ENCODE measurements at regions not wholly inside any gene's neighbourhood (a gene's known extent, or its start where the extent isn't known, plus 50 kb on each side); places are given as distances from the start of the nearest gene placed in this dataset.

DNA sequence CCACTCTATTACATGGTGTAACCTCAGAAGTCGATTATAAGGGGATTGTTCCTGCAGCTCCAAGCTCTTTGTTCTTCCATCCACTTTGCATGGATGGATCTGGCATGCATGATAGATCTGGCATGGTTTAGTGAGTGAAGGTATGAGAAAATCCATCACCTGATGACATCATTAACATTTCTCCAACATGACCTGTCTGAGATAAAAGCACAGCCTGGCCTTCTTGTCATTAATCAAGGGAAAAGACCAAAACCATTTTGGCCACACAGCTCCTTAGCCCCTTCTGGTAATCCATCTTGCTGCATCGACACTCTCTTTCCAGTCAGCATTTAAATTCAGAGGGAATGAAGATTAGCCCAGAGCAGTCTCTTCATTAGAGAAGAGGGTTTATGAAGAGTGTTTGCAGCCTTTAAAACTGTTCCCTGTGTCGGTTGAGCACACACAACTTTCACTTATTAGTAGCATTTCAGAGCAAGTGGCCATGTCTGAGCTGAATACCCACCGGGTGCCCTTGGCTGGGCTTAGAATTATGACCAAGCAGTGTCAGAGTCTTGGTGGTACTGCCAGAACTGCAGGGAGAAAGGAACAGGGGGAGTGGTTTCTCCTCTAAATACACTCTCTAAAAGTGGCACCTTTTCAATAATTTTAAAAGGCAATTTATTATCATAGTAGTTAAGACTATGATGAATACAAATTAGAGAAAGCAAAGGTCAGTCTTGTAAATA lies 246.0 kb downstream of the HAPSTR1 start:
- CTCF ChIA-PET: no interaction called here
- Histone ChIP-seq H3K27me3 (ENCODE audit: control insufficient read depth, insufficient read depth, low read length) (no peaks in the 10 kb centered on the region), H3K36me3 (ENCODE audit: control insufficient read depth, insufficient read depth, low read length) (no peaks in the 10 kb centered on the region), H3K4me3 (ENCODE audit: low read depth, low read length) (no peak overlapping the region)
- TF ChIP-seq, protein P1, sequence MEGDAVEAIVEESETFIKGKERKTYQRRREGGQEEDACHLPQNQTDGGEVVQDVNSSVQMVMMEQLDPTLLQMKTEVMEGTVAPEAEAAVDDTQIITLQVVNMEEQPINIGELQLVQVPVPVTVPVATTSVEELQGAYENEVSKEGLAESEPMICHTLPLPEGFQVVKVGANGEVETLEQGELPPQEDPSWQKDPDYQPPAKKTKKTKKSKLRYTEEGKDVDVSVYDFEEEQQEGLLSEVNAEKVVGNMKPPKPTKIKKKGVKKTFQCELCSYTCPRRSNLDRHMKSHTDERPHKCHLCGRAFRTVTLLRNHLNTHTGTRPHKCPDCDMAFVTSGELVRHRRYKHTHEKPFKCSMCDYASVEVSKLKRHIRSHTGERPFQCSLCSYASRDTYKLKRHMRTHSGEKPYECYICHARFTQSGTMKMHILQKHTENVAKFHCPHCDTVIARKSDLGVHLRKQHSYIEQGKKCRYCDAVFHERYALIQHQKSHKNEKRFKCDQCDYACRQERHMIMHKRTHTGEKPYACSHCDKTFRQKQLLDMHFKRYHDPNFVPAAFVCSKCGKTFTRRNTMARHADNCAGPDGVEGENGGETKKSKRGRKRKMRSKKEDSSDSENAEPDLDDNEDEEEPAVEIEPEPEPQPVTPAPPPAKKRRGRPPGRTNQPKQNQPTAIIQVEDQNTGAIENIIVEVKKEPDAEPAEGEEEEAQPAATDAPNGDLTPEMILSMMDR (IDR thresholded peaks at IDR 0.05; ENCODE audit: insufficient read depth, low read depth, low read length): no peak
- POLR2A ChIA-PET: no interaction called here
- no peak for DNase-seq (ENCODE audit: low read depth)

DNA sequence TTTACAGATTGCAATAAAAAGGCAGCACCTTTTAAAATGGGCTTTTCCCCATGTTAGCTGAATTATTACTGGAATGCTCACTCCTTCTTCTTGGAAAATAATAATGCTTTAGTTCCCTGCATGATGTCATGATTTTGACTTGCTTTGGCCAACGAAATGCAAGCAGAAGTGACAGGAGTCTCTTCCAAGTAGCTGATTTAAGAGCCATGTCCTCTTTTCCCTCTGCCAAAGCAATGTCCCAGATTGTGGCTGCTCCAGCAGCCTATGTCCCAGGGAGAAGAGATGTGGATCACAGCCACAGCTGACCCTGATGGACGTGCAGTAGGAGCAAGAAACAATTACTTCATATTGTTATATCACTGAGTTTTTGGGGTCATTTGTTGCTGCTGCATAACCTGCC lies 246.6 kb downstream of the HAPSTR1 start:
- POLR2A ChIA-PET: no interaction called here

DNA sequence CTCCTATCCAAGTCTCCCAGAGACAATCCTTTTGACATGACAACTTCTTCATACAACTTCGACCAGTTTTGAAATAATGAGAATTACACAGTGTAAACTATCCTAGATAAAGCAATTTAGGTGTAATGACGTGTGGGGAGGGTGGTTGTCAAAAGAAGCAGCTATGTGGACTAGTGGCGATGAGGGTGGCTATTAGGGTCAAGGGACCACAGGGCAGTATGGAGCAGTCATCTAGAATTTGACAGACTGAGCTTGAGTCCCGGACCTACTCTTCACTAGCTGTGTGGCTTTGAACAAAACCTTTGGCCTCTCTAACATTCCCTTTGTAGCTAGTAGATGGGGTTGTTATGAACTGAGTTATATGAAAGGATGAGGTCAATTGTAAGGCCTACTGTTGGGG lies 247.1 kb downstream of the HAPSTR1 start:
- Histone ChIP-seq H3K36me3 (ENCODE audit: control insufficient read depth, insufficient read depth, low read length) (no peaks in the 10 kb centered on the region), H3K27me3 (ENCODE audit: control insufficient read depth, insufficient read depth, low read length) (no peaks in the 10 kb centered on the region), H3K4me3 (ENCODE audit: low read depth, low read length) (no peak overlapping the region)
- TF ChIP-seq, protein P1 (IDR thresholded peaks at IDR 0.05; ENCODE audit: insufficient read depth, low read depth, low read length): no peak
- ChIA-PET CTCF (no interaction called here), POLR2A (no interaction called here)
- no peak for DNase-seq (ENCODE audit: low read depth)

More for the DNA sequence above, 246.6 kb downstream of the HAPSTR1 start:
- H3K4me3 ChIP-seq (ENCODE audit: low read depth, low read length): no peak overlapping the region
- TF ChIP-seq, protein P1 (IDR thresholded peaks at IDR 0.05; ENCODE audit: insufficient read depth, low read depth, low read length): no peak
- no peak for DNase-seq (ENCODE audit: low read depth)
- no peaks in the 10 kb centered on the region for H3K27me3 ChIP-seq (ENCODE audit: control insufficient read depth, insufficient read depth, low read length)
- no peaks in the 10 kb centered on the region for H3K36me3 ChIP-seq (ENCODE audit: control insufficient read depth, insufficient read depth, low read length)
- CTCF ChIA-PET: no interaction called here

DNA sequence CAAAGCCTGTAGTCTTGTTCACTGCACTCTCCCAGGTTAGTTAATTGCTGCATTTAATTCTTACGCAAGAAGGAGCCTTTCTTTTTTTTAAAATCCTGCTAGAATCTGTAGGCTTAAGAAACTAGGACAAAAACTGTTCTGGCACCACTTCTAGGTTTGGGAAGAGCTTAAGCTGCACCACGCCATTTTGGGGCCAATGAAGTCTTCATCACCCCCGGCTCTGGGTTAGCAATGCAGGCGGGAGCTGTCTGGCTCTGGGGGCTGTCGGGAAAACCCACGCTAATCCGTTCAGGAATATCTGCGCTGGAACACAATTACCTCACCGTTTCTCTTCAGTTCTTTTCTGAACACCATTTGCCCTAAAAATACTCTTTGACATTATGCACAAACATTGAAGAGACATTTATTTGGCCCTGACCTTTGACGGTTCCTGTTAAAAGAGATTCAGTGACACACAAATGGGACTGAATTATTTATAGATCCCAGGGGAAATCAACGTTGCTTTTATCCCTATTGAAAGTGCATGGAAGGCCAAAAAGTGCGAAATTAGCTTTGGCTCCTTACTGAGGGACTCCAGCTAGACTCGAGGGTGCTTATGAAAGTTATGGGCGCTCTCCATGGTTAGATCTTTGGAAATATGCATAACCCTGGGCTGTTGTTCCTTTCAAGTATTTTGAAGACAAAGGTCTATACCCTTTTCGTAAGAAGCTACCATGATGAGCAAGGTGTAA lies 249.2 kb downstream of the HAPSTR1 start:
- DNase-seq (ENCODE audit: low read depth): no peak
- POLR2A ChIA-PET: no interaction called here
- TF ChIP-seq, protein P1 (IDR thresholded peaks at IDR 0.05; ENCODE audit: insufficient read depth, low read depth, low read length): no peak

DNA sequence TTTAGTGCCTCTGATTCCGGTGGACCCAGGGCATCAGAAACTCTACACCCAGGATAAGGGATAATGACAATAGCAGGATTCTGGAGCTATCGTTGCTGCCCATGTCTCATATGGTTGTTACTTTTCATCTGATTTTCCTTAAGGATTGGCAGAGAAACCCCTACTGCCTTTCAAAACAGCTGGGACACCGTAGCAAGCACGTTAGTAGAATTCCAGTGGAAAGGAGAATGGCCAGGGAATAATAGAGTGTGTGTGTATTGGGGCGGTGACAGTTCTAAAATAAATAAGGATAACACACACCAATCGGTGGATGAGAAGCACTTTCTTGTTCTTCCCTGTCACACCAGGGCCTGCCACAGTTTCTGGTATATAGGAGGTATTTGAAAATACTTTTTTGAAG lies 251.8 kb downstream of the HAPSTR1 start:
- ChIA-PET CTCF (no interaction called here), POLR2A (no interaction called here)
- H3K4me3 ChIP-seq (ENCODE audit: low read depth, low read length): no peak overlapping the region
- TF ChIP-seq, protein P1 (IDR thresholded peaks at IDR 0.05; ENCODE audit: insufficient read depth, low read depth, low read length): no peak
- DNase-seq (ENCODE audit: low read depth): no peak
- H3K27me3 ChIP-seq (ENCODE audit: control insufficient read depth, insufficient read depth, low read length): no peaks in the 10 kb centered on the region
- H3K36me3 ChIP-seq (ENCODE audit: control insufficient read depth, insufficient read depth, low read length): no peaks in the 10 kb centered on the region

More for the DNA sequence above, 249.2 kb downstream of the HAPSTR1 start:
- H3K4me3 ChIP-seq (ENCODE audit: low read depth, low read length): no peak overlapping the region
- CTCF ChIA-PET: no interaction called here
- H3K36me3 ChIP-seq (ENCODE audit: control insufficient read depth, insufficient read depth, low read length): no peaks in the 10 kb centered on the region
- H3K27me3 ChIP-seq (ENCODE audit: control insufficient read depth, insufficient read depth, low read length): no peaks in the 10 kb centered on the region

Data from BJ (cell line).